HEK293 (cell line): ENCODE measurements at regions not wholly inside any gene's neighbourhood (a gene's known extent, or its start where the extent isn't known, plus 50 kb on each side); places are given as distances from the start of the nearest gene placed in this dataset.

ENCODE experiments used
- CTCF ChIA-PET: fragments of 350-600 bp; formaldehyde crosslinking; extraction: SDS; loops from one replicate; lab custom pipeline; 2021; ENCODE audit warnings: antibody characterized with exemption; lab: Yijun Ruan, JAX
- POLR2A ChIA-PET: fragments of 300-600 bp; formaldehyde crosslinking; extraction: SDS; loops from one replicate; lab custom pipeline; 2020; ENCODE audit warnings: antibody characterized with exemption, inconsistent platforms; lab: Yijun Ruan, JAX
- H3K27ac ChIP-seq: fragments of 200-500 bp; sonication (Bioruptor generic); 2 replicates; pipeline ENCODE4 v1.5.1; 2014; ENCODE audit warnings: low read depth, low read length, control low read depth, inconsistent platforms; ENCODE audit errors: extremely low read depth
- H3K36me3 ChIP-seq, 2 experiments: fragments of 200-500 bp in 1 of 2; sonication (Bioruptor generic) in 1 of 2; 1 replicate in 1 of 2; 2 replicates in 1 of 2; pipeline ENCODE4 v1.5.1; 2014 to 2017; ENCODE audit warnings: inconsistent platforms in 2 of 2, low read length in 2 of 2; ENCODE audit not compliant: control insufficient read depth in 2 of 2, insufficient read depth in 1 of 2
- H3K4me1 ChIP-seq: fragments of 200-500 bp; sonication (Bioruptor generic); 2 replicates; pipeline ENCODE4 v1.5.1; 2014; ENCODE audit warnings: mild to moderate bottlenecking, low read length, inconsistent platforms; ENCODE audit not compliant: control insufficient read depth, insufficient read depth
- H3K4me3 ChIP-seq: 2 replicates; pipeline ENCODE4 v1.5.1; 2011; ENCODE audit warnings: low read depth, mild to moderate bottlenecking, control low read depth, low read length, moderate library complexity
- H3K9me3 ChIP-seq: fragments of 200-500 bp; sonication (Bioruptor generic); 2 replicates; pipeline ENCODE4 v1.5.1; 2014; ENCODE audit warnings: low read depth, low read length, inconsistent platforms; ENCODE audit not compliant: control insufficient read depth, insufficient read depth
- HOXA7 ChIP-seq: sonication (generic); formaldehyde crosslinking; IDR thresholded peaks from 2 replicates; pipeline ENCODE4 v1.8.1; 2022; ENCODE audit warnings: missing genetic modification reagents, borderline replicate concordance
- SP7 ChIP-seq: fragments of 450-650 bp; formaldehyde crosslinking; IDR thresholded peaks from 2 replicates; pipeline ENCODE4 v1.5.1; 2016; ENCODE audit warnings: missing biosample characterization, missing genetic modification characterization
- ZFP41 ChIP-seq: fragments of 450-650 bp; formaldehyde crosslinking; IDR thresholded peaks from 2 replicates; pipeline ENCODE4 v1.5.1; 2016; ENCODE audit warnings: missing biosample characterization, missing genetic modification characterization, borderline replicate concordance
- ZFP69B ChIP-seq: fragments of 450-650 bp; formaldehyde crosslinking; IDR thresholded peaks from 2 replicates; pipeline ENCODE4 v1.5.1; 2016; ENCODE audit warnings: missing biosample characterization, missing genetic modification characterization
- ZNF10 ChIP-seq: fragments of 450-650 bp; formaldehyde crosslinking; IDR thresholded peaks from 2 replicates; pipeline ENCODE4 v1.5.1; 2017; ENCODE audit warnings: missing biosample characterization, missing genetic modification characterization
- ZNF132 ChIP-seq: fragments of 450-650 bp; formaldehyde crosslinking; IDR thresholded peaks from 2 replicates; pipeline ENCODE4 v1.5.1; 2017; ENCODE audit warnings: missing biosample characterization, missing genetic modification characterization, borderline replicate concordance
- ZNF169 ChIP-seq: fragments of 450-650 bp; formaldehyde crosslinking; IDR thresholded peaks from 2 replicates; pipeline ENCODE4 v1.5.1; 2016; ENCODE audit warnings: missing biosample characterization, missing genetic modification characterization
- ZNF175 ChIP-seq: fragments of 450-650 bp; formaldehyde crosslinking; IDR thresholded peaks from 2 replicates; pipeline ENCODE4 v1.5.1; 2016; ENCODE audit warnings: missing biosample characterization, missing genetic modification characterization
- ZNF23 ChIP-seq: fragments of 450-650 bp; formaldehyde crosslinking; IDR thresholded peaks from 2 replicates; pipeline ENCODE4 v1.5.1; 2016; ENCODE audit warnings: missing biosample characterization, missing genetic modification characterization, borderline replicate concordance
- ZNF292 ChIP-seq: fragments of 450-650 bp; formaldehyde crosslinking; IDR thresholded peaks from 2 replicates; pipeline ENCODE4 v1.5.1; 2016; ENCODE audit warnings: low read depth, missing biosample characterization, missing genetic modification characterization, borderline replicate concordance
- ZNF324 ChIP-seq: fragments of 450-650 bp; formaldehyde crosslinking; IDR thresholded peaks from 2 replicates; pipeline ENCODE4 v1.5.1; 2016; ENCODE audit warnings: missing biosample characterization, missing genetic modification characterization
- ZNF621 ChIP-seq: fragments of 450-650 bp; formaldehyde crosslinking; IDR thresholded peaks from 2 replicates; pipeline ENCODE4 v1.5.1; 2017; ENCODE audit warnings: missing biosample characterization, missing genetic modification characterization
- ZNF701 ChIP-seq: fragments of 450-650 bp; formaldehyde crosslinking; IDR thresholded peaks from 2 replicates; pipeline ENCODE4 v1.5.1; 2016; ENCODE audit warnings: missing biosample characterization, missing genetic modification characterization
- ZNF843 ChIP-seq: fragments of 450-650 bp; formaldehyde crosslinking; IDR thresholded peaks from 2 replicates; pipeline ENCODE4 v1.5.1; 2016; ENCODE audit warnings: missing biosample characterization, missing genetic modification characterization
- ZSCAN16 ChIP-seq: fragments of 450-650 bp; formaldehyde crosslinking; IDR thresholded peaks from 2 replicates; pipeline ENCODE4 v1.5.1; 2016; ENCODE audit warnings: missing biosample characterization, missing genetic modification characterization
- TF ChIP-seq, protein P1 (sequence below): fragments of 450-650 bp; formaldehyde crosslinking; IDR thresholded peaks from 2 replicates; pipeline ENCODE4 v1.5.1; 2016; ENCODE audit warnings: missing biosample characterization, missing genetic modification characterization
- TF ChIP-seq, protein P2 (sequence below): fragments of 450-650 bp; formaldehyde crosslinking; IDR thresholded peaks from 2 replicates; pipeline ENCODE4 v1.5.1; 2017; ENCODE audit warnings: missing biosample characterization, missing genetic modification characterization
- TF ChIP-seq, protein P3 (sequence below): fragments of 450-650 bp; formaldehyde crosslinking; IDR thresholded peaks from 2 replicates; pipeline ENCODE4 v1.5.1; 2016; ENCODE audit warnings: missing biosample characterization, missing genetic modification characterization, borderline replicate concordance
- TF ChIP-seq, protein P4 (sequence below): fragments of 450-650 bp; formaldehyde crosslinking; IDR thresholded peaks from 2 replicates; pipeline ENCODE4 v1.5.1; 2017; ENCODE audit warnings: missing biosample characterization, missing genetic modification characterization
- TF ChIP-seq, protein P5 (sequence below): fragments of 450-650 bp; formaldehyde crosslinking; IDR thresholded peaks from 2 replicates; pipeline ENCODE4 v1.5.1; 2016; ENCODE audit warnings: missing biosample characterization, missing genetic modification characterization
- TF ChIP-seq, protein P6 (sequence below): fragments of 450-650 bp; formaldehyde crosslinking; IDR thresholded peaks from 2 replicates; pipeline ENCODE4 v1.5.1; 2016; ENCODE audit warnings: missing biosample characterization, missing genetic modification characterization
- TF ChIP-seq, protein P7 (sequence below): fragments of 450-650 bp; formaldehyde crosslinking; IDR thresholded peaks from 2 replicates; pipeline ENCODE4 v1.5.1; 2016; ENCODE audit warnings: missing biosample characterization, missing genetic modification characterization

DNA sequence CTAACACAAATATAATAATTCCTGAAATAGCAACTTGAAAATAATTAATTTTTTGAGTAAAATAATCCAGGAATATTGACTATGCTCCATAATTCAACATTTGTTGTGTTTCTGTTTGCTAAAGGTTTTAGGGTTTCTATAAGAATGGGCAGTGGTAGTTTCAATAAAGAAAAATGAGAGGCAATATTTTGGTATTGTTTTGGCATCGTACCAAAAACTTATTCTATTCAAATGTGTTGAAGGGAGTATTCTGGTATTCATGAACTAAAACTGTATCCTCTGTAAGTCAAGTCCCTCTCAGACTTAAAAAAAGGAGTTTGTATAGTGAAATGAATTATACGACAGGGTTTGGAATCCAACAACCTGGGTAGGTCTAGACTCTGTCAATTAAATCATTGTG lies 1245.6 kb upstream of the CELF4 start:
- POLR2A ChIA-PET = no interaction called here
- Histone ChIP-seq H3K4me3 (no peak overlapping the region), H3K27ac (no peak overlapping the region), H3K4me1 (no peaks in the 10 kb centered on the region), H3K36me3 (no peaks in the 10 kb centered on the region), H3K9me3 (no peaks in the 10 kb centered on the region)
- TF ChIP-seq, protein P1, sequence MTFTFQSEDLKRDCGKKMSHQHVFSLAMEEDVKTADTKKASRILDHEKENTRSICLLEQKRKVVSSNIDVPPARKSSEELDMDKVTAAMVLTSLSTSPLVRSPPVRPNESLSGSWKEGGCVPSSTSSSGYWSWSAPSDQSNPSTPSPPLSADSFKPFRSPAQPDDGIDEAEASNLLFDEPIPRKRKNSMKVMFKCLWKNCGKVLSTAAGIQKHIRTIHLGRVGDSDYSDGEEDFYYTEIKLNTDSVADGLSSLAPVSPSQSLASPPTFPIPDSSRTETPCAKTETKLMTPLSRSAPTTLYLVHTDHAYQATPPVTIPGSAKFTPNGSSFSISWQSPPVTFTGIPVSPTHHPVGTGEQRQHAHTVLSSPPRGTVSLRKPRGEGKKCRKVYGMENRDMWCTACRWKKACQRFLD = no peak
- TF ChIP-seq ZNF843 (tag by site-specific recombination) (no peak), ZNF10 (no peak), ZNF292 (tag by site-specific recombination) (no peak), ZNF324 (tag by site-specific recombination) (no peak), ZNF132 (tag by site-specific recombination) (no peak), ZNF701 (tag by site-specific recombination) (no peak)
- TF ChIP-seq, protein P2, sequence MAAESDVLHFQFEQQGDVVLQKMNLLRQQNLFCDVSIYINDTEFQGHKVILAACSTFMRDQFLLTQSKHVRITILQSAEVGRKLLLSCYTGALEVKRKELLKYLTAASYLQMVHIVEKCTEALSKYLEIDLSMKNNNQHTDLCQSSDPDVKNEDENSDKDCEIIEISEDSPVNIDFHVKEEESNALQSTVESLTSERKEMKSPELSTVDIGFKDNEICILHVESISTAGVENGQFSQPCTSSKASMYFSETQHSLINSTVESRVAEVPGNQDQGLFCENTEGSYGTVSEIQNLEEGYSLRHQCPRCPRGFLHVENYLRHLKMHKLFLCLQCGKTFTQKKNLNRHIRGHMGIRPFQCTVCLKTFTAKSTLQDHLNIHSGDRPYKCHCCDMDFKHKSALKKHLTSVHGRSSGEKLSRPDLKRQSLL (tag by site-specific recombination) = no peak
- TF ChIP-seq, protein P3, sequence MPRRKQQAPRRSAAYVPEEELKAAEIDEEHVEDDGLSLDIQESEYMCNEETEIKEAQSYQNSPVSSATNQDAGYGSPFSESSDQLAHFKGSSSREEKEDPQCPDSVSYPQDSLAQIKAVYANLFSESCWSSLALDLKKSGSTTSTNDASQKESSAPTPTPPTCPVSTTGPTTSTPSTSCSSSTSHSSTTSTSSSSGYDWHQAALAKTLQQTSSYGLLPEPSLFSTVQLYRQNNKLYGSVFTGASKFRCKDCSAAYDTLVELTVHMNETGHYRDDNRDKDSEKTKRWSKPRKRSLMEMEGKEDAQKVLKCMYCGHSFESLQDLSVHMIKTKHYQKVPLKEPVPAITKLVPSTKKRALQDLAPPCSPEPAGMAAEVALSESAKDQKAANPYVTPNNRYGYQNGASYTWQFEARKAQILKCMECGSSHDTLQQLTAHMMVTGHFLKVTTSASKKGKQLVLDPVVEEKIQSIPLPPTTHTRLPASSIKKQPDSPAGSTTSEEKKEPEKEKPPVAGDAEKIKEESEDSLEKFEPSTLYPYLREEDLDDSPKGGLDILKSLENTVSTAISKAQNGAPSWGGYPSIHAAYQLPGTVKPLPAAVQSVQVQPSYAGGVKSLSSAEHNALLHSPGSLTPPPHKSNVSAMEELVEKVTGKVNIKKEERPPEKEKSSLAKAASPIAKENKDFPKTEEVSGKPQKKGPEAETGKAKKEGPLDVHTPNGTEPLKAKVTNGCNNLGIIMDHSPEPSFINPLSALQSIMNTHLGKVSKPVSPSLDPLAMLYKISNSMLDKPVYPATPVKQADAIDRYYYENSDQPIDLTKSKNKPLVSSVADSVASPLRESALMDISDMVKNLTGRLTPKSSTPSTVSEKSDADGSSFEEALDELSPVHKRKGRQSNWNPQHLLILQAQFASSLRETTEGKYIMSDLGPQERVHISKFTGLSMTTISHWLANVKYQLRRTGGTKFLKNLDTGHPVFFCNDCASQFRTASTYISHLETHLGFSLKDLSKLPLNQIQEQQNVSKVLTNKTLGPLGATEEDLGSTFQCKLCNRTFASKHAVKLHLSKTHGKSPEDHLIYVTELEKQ (tag by site-specific recombination) = no peak
- TF ChIP-seq, protein P4, sequence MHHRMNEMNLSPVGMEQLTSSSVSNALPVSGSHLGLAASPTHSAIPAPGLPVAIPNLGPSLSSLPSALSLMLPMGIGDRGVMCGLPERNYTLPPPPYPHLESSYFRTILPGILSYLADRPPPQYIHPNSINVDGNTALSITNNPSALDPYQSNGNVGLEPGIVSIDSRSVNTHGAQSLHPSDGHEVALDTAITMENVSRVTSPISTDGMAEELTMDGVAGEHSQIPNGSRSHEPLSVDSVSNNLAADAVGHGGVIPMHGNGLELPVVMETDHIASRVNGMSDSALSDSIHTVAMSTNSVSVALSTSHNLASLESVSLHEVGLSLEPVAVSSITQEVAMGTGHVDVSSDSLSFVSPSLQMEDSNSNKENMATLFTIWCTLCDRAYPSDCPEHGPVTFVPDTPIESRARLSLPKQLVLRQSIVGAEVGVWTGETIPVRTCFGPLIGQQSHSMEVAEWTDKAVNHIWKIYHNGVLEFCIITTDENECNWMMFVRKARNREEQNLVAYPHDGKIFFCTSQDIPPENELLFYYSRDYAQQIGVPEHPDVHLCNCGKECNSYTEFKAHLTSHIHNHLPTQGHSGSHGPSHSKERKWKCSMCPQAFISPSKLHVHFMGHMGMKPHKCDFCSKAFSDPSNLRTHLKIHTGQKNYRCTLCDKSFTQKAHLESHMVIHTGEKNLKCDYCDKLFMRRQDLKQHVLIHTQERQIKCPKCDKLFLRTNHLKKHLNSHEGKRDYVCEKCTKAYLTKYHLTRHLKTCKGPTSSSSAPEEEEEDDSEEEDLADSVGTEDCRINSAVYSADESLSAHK (tag by site-specific recombination) = no peak
- CTCF ChIA-PET = no interaction called here

DNA sequence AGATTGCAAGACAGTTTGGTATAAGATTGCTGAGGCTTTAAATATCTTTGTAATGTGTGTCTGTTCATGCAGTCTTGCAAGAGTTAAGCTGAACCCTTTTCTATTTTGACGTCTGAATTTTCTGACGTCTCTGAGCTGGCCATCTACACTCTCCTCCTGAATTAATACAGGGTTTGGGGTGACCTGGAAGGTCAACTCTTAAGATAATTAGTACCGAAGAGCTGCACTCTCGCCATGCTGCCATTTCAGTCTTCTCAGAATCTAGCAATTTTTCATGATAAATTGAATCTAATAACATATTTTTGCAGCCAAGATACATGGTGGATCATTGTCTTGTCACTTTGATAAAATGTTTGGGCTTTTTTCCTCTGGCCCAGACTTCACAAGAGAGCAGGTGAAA lies 1245.2 kb upstream of the CELF4 start:
- ChIA-PET POLR2A (no interaction called here), CTCF (no interaction called here)
- no peaks in the 10 kb centered on the region for H3K9me3 ChIP-seq
- H3K27ac ChIP-seq = no peak overlapping the region
- H3K4me1 ChIP-seq = no peaks in the 10 kb centered on the region
- H3K36me3 ChIP-seq = no peaks in the 10 kb centered on the region
- H3K4me3 ChIP-seq = no peak overlapping the region
- TF ChIP-seq ZNF23 (tag by site-specific recombination) = no peak
- TF ChIP-seq ZNF292 (tag by site-specific recombination) = no peak
- TF ChIP-seq SP7 = no peak
- TF ChIP-seq HOXA7 = no peak
- TF ChIP-seq, protein P5, sequence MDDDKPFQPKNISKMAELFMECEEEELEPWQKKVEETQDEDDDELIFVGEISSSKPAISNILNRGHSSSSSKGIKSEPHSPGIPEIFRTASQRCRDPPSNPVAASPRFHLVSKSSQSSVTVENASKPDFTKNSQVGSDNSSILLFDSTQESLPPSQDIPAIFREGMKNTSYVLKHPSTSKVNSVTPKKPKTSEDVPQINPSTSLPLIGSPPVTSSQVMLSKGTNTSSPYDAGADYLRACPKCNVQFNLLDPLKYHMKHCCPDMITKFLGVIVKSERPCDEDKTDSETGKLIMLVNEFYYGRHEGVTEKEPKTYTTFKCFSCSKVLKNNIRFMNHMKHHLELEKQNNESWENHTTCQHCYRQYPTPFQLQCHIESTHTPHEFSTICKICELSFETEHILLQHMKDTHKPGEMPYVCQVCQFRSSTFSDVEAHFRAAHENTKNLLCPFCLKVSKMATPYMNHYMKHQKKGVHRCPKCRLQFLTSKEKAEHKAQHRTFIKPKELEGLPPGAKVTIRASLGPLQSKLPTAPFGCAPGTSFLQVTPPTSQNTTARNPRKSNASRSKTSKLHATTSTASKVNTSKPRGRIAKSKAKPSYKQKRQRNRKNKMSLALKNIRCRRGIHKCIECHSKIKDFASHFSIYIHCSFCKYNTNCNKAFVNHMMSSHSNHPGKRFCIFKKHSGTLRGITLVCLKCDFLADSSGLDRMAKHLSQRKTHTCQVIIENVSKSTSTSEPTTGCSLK (tag by site-specific recombination) = no peak
- no peak for TF ChIP-seq ZFP69B
- TF ChIP-seq ZSCAN16 (tag by site-specific recombination) = no peak
- no peak for TF ChIP-seq ZNF169 (tag by site-specific recombination)
- no peak for TF ChIP-seq ZFP41 (tag by site-specific recombination)
- TF ChIP-seq, protein P6, sequence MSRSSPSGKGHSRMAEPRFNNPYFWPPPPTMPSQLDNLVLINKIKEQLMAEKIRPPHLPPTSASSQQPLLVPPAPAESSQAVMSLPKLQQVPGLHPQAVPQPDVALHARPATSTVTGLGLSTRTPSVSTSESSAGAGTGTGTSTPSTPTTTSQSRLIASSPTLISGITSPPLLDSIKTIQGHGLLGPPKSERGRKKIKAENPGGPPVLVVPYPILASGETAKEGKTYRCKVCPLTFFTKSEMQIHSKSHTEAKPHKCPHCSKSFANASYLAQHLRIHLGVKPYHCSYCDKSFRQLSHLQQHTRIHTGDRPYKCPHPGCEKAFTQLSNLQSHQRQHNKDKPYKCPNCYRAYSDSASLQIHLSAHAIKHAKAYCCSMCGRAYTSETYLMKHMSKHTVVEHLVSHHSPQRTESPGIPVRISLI (tag by site-specific recombination) = no peak
- no peak for TF ChIP-seq ZNF621 (tag by site-specific recombination)
- TF ChIP-seq, protein P7, sequence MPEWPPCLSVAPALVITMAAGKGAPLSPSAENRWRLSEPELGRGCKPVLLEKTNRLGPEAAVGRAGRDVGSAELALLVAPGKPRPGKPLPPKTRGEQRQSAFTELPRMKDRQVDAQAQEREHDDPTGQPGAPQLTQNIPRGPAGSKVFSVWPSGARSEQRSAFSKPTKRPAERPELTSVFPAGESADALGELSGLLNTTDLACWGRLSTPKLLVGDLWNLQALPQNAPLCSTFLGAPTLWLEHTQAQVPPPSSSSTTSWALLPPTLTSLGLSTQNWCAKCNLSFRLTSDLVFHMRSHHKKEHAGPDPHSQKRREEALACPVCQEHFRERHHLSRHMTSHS = no peak
- TF ChIP-seq ZNF175 (tag by site-specific recombination) = no peak
